HT1080 (cell line): ENCODE measurements at regions not wholly inside any gene's neighbourhood (a gene's known extent, or its start where the extent isn't known, plus 50 kb on each side); places are given as distances from the start of the nearest gene placed in this dataset.

Source experiments
- DNase-seq: peaks from one replicate; pipeline ENCODE4 v3.0.0-alpha.2; 2015; ENCODE audit warnings: low read depth

- DNase-seq = no peak
These were observed 231.9 kb upstream of the HABP2 start for GRCh38 chr10:113320987-113321386.

- no peak for DNase-seq
These were observed 230.0 kb upstream of the HABP2 start for GRCh38 chr10:113322843-113323242.

GRCh38 chr10:113323985-113324384 lies 228.9 kb upstream of the HABP2 start:
- DNase-seq = no peak

- DNase-seq = peak; percentile 93
These were observed 226.4 kb upstream of the HABP2 start for GRCh38 chr10:113326160-113327111.

- DNase-seq = peak; percentile 38
These were observed 223.7 kb upstream of the HABP2 start for GRCh38 chr10:113329121-113329596.

- DNase-seq = no peak
These were observed 220.9 kb upstream of the HABP2 start for GRCh38 chr10:113331961-113332360.

- DNase-seq = no peak
These were observed 219.5 kb upstream of the HABP2 start for GRCh38 chr10:113333313-113333712.

GRCh38 chr10:113335592-113335991 lies 217.3 kb upstream of the HABP2 start:
- peak; percentile 20 for DNase-seq

- no peak for DNase-seq
These were observed 216.2 kb upstream of the HABP2 start for GRCh38 chr10:113336549-113337130.

GRCh38 chr10:113337142-113337541 lies 215.7 kb upstream of the HABP2 start:
- DNase-seq = no peak

GRCh38 chr10:113339121-113339520 lies 213.7 kb upstream of the HABP2 start:
- no peak for DNase-seq

- no peak for DNase-seq
These were observed 212.6 kb upstream of the HABP2 start for GRCh38 chr10:113340282-113340681.

- DNase-seq = no peak
These were observed 211.7 kb upstream of the HABP2 start for GRCh38 chr10:113341138-113341537.

- no peak for DNase-seq
These were observed 206.8 kb upstream of the HABP2 start for GRCh38 chr10:113345826-113346624.

GRCh38 chr10:113347508-113347907 lies 205.3 kb upstream of the HABP2 start:
- no peak for DNase-seq

GRCh38 chr10:113348694-113349093 lies 204.2 kb upstream of the HABP2 start:
- no peak for DNase-seq

- DNase-seq = no peak
These were observed 202.4 kb upstream of the HABP2 start for GRCh38 chr10:113350311-113351040.

- DNase-seq = no peak
These were observed 198.1 kb upstream of the HABP2 start for GRCh38 chr10:113354711-113355110.

GRCh38 chr10:113356794-113357680 lies 195.8 kb upstream of the HABP2 start:
- DNase-seq = no peak

- no peak for DNase-seq
These were observed 195.1 kb upstream of the HABP2 start for GRCh38 chr10:113357681-113358300.
